GM12801 (cell line): ENCODE measurements at regions not wholly inside any gene's neighbourhood (a gene's known extent, or its start where the extent isn't known, plus 50 kb on each side); places are given as distances from the start of the nearest gene placed in this dataset.

Experiments
- TF ChIP-seq, protein P1 (sequence below): IDR thresholded peaks from one replicate; pipeline ENCODE4 v1.5.1; 2011; ENCODE audit warnings: control low read depth; ENCODE audit not compliant: insufficient read length; ENCODE audit errors: extremely low read depth

- TF ChIP-seq, protein P1, sequence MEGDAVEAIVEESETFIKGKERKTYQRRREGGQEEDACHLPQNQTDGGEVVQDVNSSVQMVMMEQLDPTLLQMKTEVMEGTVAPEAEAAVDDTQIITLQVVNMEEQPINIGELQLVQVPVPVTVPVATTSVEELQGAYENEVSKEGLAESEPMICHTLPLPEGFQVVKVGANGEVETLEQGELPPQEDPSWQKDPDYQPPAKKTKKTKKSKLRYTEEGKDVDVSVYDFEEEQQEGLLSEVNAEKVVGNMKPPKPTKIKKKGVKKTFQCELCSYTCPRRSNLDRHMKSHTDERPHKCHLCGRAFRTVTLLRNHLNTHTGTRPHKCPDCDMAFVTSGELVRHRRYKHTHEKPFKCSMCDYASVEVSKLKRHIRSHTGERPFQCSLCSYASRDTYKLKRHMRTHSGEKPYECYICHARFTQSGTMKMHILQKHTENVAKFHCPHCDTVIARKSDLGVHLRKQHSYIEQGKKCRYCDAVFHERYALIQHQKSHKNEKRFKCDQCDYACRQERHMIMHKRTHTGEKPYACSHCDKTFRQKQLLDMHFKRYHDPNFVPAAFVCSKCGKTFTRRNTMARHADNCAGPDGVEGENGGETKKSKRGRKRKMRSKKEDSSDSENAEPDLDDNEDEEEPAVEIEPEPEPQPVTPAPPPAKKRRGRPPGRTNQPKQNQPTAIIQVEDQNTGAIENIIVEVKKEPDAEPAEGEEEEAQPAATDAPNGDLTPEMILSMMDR, result no peak
Measured at GRCh38 chr12:92234533-92234932, 88.9 kb upstream of the BTG1 start.

- TF ChIP-seq, protein P1, result no peak
Measured at GRCh38 chr12:92233346-92234015, 87.8 kb upstream of the BTG1 start.

DNA sequence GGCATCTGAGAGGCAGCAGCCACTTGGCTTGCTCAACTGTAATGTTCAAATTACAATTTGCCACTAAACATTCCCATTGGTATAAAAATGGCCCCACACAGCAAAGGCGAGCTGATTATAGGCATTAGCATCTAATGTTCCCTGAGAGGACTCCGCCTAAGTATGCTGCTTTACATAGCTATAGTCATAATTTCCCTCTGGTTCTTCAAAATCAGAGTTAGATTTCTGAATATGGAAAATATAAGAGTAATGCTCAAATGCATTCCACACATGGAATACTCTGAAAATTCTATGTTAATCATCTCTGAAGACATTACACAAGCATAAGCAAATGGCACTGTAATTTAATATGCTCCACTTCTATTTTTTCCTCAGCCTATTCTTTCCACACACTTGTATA lies 83.7 kb upstream of the BTG1 start:
- TF ChIP-seq, protein P1, result no peak

DNA sequence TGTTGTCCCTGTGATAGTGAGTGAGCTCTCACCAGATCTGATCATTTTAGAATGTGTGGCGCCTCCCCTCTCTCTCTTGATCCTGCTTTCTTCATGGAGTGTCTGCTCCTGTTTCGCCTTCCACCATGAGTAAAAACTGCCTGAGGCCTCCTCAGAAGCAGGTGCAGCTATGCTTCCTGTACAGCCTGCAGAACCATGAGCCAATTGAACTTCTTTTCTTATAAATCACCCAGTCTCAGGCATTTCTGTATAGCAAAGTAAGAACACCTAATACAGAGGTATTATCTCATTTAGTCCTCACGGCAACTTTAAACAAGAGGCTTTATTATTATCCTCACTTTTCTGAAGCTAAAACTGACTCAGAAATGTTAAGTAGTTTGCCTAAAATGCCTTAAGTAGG lies 81.3 kb upstream of the BTG1 start:
- TF ChIP-seq, protein P1, result no peak

GRCh38 chr12:92226071-92226661 lies 80.5 kb upstream of the BTG1 start:
- TF ChIP-seq, protein P1, result no peak

DNA sequence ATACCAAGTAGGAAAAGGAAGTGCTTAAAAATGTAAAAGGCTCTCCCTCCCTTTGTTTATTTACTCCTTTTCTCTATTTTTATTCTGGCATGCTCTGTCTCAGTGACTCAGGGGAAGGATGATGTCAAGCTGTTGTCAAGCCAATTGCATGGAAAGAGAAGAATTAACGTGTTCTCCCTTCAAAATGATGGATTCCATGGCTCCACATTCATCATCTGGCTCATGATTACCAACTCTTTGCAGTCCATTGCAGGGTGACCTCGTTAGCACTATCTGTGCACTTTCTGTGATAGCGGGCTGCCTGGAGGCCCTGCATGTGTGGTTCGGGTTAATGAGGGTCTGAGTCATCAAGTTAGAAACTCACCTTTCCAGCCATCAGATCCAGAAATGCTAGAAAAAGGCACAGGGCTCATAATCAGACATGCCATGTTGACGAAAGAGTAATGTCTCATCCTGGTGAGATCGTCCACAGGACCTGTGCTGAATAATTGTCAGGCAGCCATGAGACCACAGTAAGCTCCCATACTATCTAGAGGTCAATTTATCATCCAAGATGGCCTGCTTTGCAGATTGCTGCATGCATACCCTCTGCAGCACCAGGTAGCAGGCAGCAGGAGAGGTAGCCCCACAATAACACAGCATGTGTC lies 79.2 kb upstream of the BTG1 start:
- TF ChIP-seq, protein P1, result no peak

- TF ChIP-seq, protein P1, result no peak
Measured at GRCh38 chr12:92223481-92223880, 77.8 kb upstream of the BTG1 start.
